HS-5 (cell line): ENCODE measurements at regions not wholly inside any gene's neighbourhood (a gene's known extent, or its start where the extent isn't known, plus 50 kb on each side); places are given as distances from the start of the nearest gene placed in this dataset.

Experiments
- DNase-seq: peaks from one replicate; pipeline ENCODE4 v3.0.0-alpha.2; 2012; ENCODE audit warnings: low read depth

DNA sequence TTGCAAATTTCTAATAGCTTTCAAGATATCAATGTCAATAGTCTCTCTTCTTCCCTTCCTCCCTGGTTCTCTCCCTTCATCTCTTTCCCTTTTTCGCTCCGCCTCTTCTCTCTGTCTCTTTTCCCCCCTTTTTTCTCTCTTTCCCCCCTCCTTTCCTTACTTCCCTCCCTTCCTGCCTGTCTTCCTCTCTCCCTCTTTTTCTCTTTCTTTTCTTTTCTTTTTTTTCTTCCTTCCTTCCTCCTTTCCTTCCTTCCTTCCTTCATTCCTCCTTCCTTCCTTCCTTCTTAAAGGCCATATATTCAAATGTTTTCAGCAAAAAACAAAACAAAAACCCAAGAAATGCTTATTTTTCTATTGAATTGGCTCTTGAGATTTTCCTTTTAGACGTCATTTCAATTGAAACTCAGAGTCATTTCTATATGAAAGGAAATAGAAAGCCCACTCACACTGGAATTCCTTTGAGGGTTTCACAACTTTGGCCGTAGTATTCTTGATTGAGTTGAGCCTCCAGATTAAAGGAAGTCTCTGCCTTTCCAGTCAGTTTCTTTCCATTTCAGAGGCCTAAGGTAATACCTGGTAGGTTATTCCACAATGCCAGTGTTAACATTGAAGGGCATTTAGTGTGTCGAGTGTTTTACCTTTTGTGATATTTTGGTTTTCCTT, 551.5 kb downstream of the LMO4 start:
- DNase-seq = no peak

- no peak for DNase-seq
These were observed 552.1 kb downstream of the LMO4 start for GRCh38 chr1:87880764-87881163.

DNA sequence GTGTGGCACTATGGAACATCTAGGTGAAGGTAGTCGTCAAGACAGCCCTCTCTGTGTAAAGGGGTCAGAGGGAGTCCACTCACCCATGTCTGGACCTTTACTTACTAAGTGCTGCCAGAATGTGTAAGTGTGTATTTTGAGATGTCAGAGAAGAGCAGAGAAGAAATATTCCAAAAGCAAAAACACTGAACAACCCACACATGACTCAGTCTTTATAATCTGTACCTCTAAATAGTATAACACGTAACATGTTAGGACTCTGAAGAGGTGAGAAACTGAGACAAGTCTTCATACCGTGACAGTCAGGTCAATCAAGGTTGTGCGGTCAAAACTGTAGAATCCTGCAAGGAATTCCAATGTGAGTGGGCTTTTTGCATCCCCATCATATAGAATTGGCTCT, 555.2 kb downstream of the LMO4 start:
- no peak for DNase-seq

- DNase-seq = no peak
These were observed 555.9 kb downstream of the LMO4 start for GRCh38 chr1:87884581-87884980.

DNA sequence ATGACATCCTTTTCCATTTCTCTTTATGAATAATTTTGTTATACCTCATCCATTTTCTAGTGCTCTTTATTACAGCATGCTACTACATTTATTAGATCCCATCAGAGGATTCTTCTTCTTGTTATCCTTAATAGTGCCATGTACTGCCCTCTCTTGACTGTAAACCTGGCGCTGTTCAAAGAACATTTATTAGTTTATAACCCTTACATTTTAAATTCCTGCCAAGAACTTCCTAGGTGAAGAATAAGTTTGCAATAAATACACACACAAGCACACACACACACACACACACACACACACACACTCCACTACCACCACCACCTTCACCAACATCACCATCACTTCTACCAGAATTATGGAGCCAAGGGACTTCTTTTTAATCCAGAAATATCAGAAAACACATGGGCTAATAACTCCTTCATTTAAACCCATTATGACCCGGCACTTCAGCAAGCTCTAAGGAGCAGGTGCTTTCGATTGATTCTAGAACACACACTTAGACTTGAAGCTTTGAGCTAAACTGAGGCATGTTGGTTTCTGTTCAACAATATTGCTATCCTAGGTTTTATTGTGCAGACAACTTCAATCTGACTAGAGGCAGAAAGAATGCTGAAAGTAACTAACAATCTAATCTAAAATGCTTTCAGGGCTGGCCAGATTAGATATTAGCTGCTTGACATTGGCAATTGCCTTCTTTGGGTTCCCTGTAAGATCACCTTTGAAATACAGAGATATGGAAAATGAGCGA, 556.8 kb downstream of the LMO4 start:
- DNase-seq = no peak

DNA sequence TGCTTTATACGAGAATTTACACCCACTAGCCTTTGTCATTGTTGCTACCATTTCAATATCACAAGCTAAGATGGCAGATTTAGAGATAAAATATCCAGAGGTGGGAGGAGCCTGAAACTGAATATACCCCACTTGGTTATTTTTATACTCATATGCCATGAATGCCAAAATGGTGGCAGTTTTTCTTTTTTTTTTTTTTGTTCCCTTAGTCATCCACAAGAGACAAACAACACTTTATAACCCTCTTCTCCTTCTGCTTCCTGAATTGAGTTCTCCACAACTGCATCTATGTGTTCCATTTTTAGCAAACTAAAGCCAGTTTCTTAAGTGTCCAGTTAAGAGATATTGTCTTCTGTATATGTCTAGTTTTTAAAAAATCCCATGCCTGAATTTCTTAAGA, 558.4 kb downstream of the LMO4 start:
- DNase-seq = no peak

- DNase-seq = no peak
These were observed 559.8 kb downstream of the LMO4 start for GRCh38 chr1:87888446-87888845.

DNA sequence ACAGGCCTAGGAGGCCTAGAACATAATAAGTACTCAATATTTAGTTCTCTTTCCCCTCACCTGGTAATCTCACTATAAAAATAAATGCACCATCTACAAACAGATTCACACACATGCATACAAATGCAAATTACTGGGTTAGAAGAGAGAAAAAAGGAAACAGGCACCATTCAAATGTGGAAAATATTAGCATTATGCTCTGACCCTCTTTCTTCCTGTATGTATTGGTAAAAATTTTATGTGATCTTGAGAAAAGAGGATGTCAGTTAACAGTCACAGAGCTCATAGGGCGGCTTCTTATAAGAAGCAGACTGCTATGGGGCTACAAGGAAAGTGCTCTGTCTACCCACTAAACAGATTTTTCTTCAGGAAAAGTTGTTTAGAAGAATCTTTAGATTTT, 565.4 kb downstream of the LMO4 start:
- DNase-seq = no peak

GRCh38 chr1:87897481-87897880, 568.8 kb downstream of the LMO4 start:
- DNase-seq = no peak

GRCh38 chr1:87898431-87898830, 569.8 kb downstream of the LMO4 start:
- DNase-seq = no peak

GRCh38 chr1:87899017-87899416, 570.3 kb downstream of the LMO4 start:
- DNase-seq = no peak

- DNase-seq = no peak
These were observed 571.1 kb downstream of the LMO4 start for GRCh38 chr1:87899746-87900145.

DNA sequence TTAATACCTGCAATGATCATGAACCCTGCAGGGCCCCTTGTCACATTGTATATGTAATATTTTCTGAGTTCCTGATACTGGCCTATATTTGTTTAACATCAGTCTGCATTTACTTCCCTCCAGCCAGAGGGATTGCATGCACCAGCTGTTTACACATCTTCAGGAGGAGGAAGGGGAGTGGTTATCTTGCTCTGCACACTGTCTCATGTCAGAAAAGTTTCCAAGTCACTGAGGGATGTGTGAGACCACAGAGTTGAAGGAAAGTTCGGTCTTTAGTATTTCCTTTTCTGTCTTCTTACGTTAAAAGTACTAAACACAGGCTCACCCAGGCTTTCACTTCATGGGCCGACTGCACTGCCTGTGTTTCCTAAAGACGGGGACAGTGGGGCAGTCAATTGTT, 574.1 kb downstream of the LMO4 start:
- DNase-seq = no peak

GRCh38 chr1:87903242-87903641, 574.6 kb downstream of the LMO4 start:
- no peak for DNase-seq

GRCh38 chr1:87904651-87905050, 576.0 kb downstream of the LMO4 start:
- no peak for DNase-seq

- DNase-seq = no peak
These were observed 577.0 kb downstream of the LMO4 start for GRCh38 chr1:87905651-87906050.

- no peak for DNase-seq
These were observed 577.4 kb downstream of the LMO4 start for GRCh38 chr1:87906078-87906477.

DNA sequence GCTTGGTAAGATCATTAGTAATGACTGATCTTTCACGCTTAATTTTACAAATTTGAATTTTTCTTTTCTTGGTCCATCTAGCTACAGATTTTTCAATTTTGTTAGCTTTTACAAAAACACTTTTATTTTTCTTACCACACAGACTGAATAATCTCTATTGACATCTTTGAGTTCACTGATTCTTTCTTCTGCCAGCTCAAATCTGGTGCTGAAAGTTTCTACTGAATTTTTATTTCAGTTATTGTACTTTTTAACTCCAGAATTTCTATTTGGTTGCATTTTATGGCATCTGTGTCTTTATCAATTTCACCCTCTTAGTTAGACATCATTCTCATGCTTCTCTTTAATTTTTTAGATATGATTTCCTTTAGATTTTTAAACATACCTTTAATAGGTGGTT, 584.7 kb downstream of the LMO4 start:
- no peak for DNase-seq

- no peak for DNase-seq
These were observed 585.7 kb downstream of the LMO4 start for GRCh38 chr1:87914396-87914795.

GRCh38 chr1:87915771-87916170, 587.1 kb downstream of the LMO4 start:
- peak; percentile 8 for DNase-seq

DNA sequence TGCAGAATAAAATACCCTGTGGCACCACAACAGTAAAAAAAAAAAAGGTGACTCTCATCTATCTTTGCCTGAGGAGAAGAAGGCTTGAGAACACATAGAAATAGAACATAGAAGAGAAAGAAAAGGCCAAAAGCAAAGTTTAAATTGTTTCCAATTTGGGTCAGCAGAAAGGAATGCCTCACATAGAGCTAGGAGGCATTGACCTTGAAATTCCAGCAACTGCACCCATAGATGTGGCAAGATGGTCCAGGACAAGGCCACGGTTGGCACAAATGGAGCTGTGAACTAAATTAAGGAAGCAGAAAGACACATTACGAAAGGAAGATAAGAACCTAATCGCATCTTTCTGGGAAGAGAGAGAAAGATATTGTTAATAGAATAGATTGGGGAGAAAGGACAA, 588.3 kb downstream of the LMO4 start:
- DNase-seq = no peak

- DNase-seq = no peak
These were observed 589.7 kb downstream of the LMO4 start for GRCh38 chr1:87918398-87918797.

GRCh38 chr1:87922885-87923284, 594.2 kb downstream of the LMO4 start:
- DNase-seq = no peak
